ENCODE measurements at regions not wholly inside any gene's neighbourhood (a gene's known extent, or its start where the extent isn't known, plus 50 kb on each side); places are given as distances from the start of the nearest gene placed in this dataset.

DNA sequence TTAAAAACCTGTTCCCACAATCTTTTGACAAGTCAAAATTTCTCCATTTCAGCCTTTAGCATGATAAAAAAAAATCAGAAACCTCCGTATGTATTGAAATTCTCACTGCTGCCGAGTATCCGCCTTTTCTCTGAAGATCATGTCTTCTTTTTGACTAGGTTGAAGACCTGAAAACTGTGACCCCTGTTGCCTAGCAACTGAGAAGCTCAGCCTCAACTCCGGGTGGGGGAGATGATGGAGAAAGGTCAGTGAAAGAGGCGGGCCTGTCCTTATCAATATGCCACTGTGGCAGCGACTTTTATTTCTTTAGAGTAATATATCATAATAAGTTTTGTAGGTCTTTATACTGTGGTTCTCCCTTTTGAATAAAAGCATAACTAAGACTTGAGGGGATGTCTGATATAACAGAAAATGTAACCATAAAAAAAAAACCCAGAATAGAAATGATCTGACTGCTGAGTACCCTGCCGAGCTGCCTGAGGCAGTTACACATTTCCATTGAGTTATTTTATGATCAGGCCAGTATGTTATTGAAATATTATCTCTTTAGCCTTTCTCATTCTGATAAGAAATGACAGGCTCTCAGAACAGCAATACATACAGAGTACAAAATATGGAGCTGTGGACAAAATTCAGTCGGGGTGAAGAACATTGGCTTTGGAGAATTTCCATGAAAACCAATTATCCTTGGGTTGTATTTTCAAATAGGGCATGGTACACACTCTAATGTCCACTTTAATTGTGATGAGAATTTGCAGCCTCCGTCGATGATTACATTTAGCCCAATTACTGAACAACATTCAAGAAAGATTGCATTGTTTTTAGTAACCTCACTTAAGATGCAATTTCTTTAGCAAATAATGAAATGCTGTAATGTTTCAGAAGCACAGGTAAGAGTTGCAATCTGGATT, 136.7 kb upstream of the EEF1E1 start:
- TF ChIP-seq EP300 (IDR thresholded peaks at IDR 0.05) (no peak), CTCF (IDR thresholded peaks at IDR 0.05) (no peak)
